H1 (cell line): ENCODE measurements at regions not wholly inside any gene's neighbourhood (a gene's known extent, or its start where the extent isn't known, plus 50 kb on each side); places are given as distances from the start of the nearest gene placed in this dataset.

Experiments
- CTCF ChIA-PET: fragments of 300-600 bp; sonication (Branson Sonifier 250); formaldehyde crosslinking; loops from one replicate; lab custom pipeline; 2021; ENCODE audit not compliant: partially characterized antibody; lab: Charles Lee
- POLR2A ChIA-PET: fragments of 300-600 bp; sonication (Branson Sonifier 250); formaldehyde crosslinking; loops from one replicate; lab custom pipeline; 2021; ENCODE audit warnings: inconsistent platforms; ENCODE audit not compliant: partially characterized antibody; lab: Charles Lee
- DNase-seq, 2 experiments: peaks; one replicate each; pipeline versions ENCODE4 v3.0.0 to v3.0.0-alpha.2; 2010 to 2022; ENCODE audit warnings: low spot score in 2 of 2, low read depth in 1 of 2, mixed read lengths in 1 of 2
- FAIRE-seq: peaks from 2 replicates; lab custom pipeline; 2011; peaks lifted over from hg19 to GRCh38; lab: Jason Lieb, UNC
- H2AFZ ChIP-seq: 2 replicates; pipeline ENCODE4 v1.8.1; 2012; ENCODE audit warnings: low read length, inconsistent platforms
- H2AK5ac ChIP-seq: 2 replicates; pipeline ENCODE4 v1.6.1; 2013; ENCODE audit warnings: low read depth, low read length
- H2BK120ac ChIP-seq: replicated peaks from 2 replicates; pipeline ENCODE3; 2013; ENCODE audit warnings: low read depth, low read length, inconsistent platforms
- H2BK12ac ChIP-seq: 2 replicates; pipeline ENCODE4 v1.6.1; 2013; ENCODE audit warnings: low read depth, low read length
- H2BK15ac ChIP-seq: 2 replicates; pipeline ENCODE4 v1.6.1; 2013; ENCODE audit warnings: low read length
- H2BK20ac ChIP-seq: 2 replicates; pipeline ENCODE4 v1.6.1; 2013; ENCODE audit warnings: low read length
- H2BK5ac ChIP-seq: 2 replicates; pipeline ENCODE4 v1.6.1; 2013; ENCODE audit warnings: low read depth, low read length
- H3K14ac ChIP-seq: 2 replicates; pipeline ENCODE4 v1.6.1; 2013; ENCODE audit warnings: inconsistent platforms; ENCODE audit not compliant: insufficient read length
- H3K18ac ChIP-seq: 2 replicates; pipeline ENCODE4 v1.6.1; 2013; ENCODE audit warnings: low read length; ENCODE audit errors: extremely low read depth
- H3K23ac ChIP-seq: 2 replicates; pipeline ENCODE4 v1.6.1; 2013; ENCODE audit warnings: inconsistent platforms; ENCODE audit not compliant: insufficient read length
- H3K23me2 ChIP-seq: 2 replicates; pipeline ENCODE4 v1.6.1; 2013; ENCODE audit warnings: low read depth, low read length
- H3K27ac ChIP-seq: 2 replicates; pipeline ENCODE4 v1.6.1; 2011; ENCODE audit warnings: low read depth, low read length, inconsistent platforms
- H3K27me3 ChIP-seq, 4 experiments: replicated peaks in 1 of 4; 1 replicate in 1 of 4; 2 replicates in 3 of 4; pipeline versions ENCODE4 v1.6.1 to v1.8.1; 2011 to 2013; ENCODE audit warnings: low read length in 3 of 4, mild to moderate bottlenecking in 3 of 4, inconsistent platforms in 2 of 4, mixed read lengths in 2 of 4, moderate library complexity in 1 of 4; ENCODE audit not compliant: control insufficient read depth in 3 of 4, insufficient read depth in 3 of 4; ENCODE audit errors: extremely low read depth in 1 of 4
- H3K36me3 ChIP-seq, 4 experiments: 2 replicates each; pipeline versions ENCODE4 v1.6.1 to v1.8.1; 2011 to 2013; ENCODE audit warnings: mild to moderate bottlenecking in 4 of 4, low read length in 3 of 4, moderate library complexity in 2 of 4, control low read depth in 1 of 4, inconsistent platforms in 1 of 4; ENCODE audit not compliant: insufficient read depth in 4 of 4, control insufficient read depth in 2 of 4
- H3K4ac ChIP-seq: replicated peaks from 2 replicates; pipeline ENCODE3; 2013; ENCODE audit warnings: low read length, low read depth, mixed read lengths, inconsistent platforms; ENCODE audit not compliant: insufficient read length
- H3K4me1 ChIP-seq, 4 experiments: replicated peaks in 1 of 4; 1 replicate in 1 of 4; 2 replicates in 3 of 4; pipeline versions ENCODE4 v1.6.1 to v1.8.1; 2011 to 2013; ENCODE audit warnings: low read length in 3 of 4, inconsistent platforms in 2 of 4, mixed read lengths in 1 of 4; ENCODE audit not compliant: insufficient read depth in 4 of 4, control insufficient read depth in 3 of 4
- H3K4me2 ChIP-seq, 2 experiments: 2 replicates each; pipeline versions ENCODE4 v1.6.1 to v1.8.1; 2011 to 2013; ENCODE audit warnings: low read depth in 2 of 2, low read length in 2 of 2, control low read depth in 1 of 2, inconsistent platforms in 1 of 2, mild to moderate bottlenecking in 1 of 2; ENCODE audit not compliant: insufficient read depth in 1 of 2
- H3K4me3 ChIP-seq, 4 experiments: fragments of 200-600, 300-600 bp in 1 of 4; sonication (generic), shearing (Covaris generic), sonication (Bioruptor Twin) in 1 of 4; 2 replicates each; pipeline versions ENCODE4 v1.5.1 to v1.8.1; 2011 to 2016; ENCODE audit warnings: low read length in 4 of 4, low read depth in 3 of 4, control low read depth in 2 of 4, inconsistent platforms in 2 of 4, mild to moderate bottlenecking in 2 of 4, mixed read lengths in 1 of 4, moderate library complexity in 1 of 4; ENCODE audit not compliant: insufficient read depth in 2 of 4; ENCODE audit errors: extremely low read depth in 1 of 4
- H3K56ac ChIP-seq: replicated peaks from 2 replicates; pipeline ENCODE3; 2013; ENCODE audit warnings: low read depth, mild to moderate bottlenecking, mixed read lengths, low read length, inconsistent platforms; ENCODE audit not compliant: insufficient read length
- H3K79me1 ChIP-seq: 2 replicates; pipeline ENCODE4 v1.6.1; 2013; ENCODE audit warnings: low read depth, low read length, control low read depth
- H3K79me2 ChIP-seq, 2 experiments: 2 replicates each; pipeline versions ENCODE4 v1.6.1 to v1.8.1; 2012 to 2013; ENCODE audit warnings: low read length in 2 of 2, mild to moderate bottlenecking in 2 of 2, inconsistent platforms in 1 of 2; ENCODE audit not compliant: insufficient read depth in 2 of 2, control insufficient read depth in 1 of 2
- H3K9ac ChIP-seq, 4 experiments: replicated peaks in 1 of 4; 1 replicate in 1 of 4; 2 replicates in 3 of 4; pipeline versions ENCODE4 v1.6.1 to v1.8.1; 2011 to 2013; ENCODE audit warnings: low read depth in 3 of 4, low read length in 3 of 4, control low read depth in 2 of 4, mild to moderate bottlenecking in 2 of 4, moderate library complexity in 2 of 4, inconsistent platforms in 1 of 4; ENCODE audit errors: extremely low read depth in 1 of 4
- H3K9me3 ChIP-seq, 2 experiments: 2 replicates each; pipeline versions ENCODE4 v1.6.1 to v1.8.1; 2012 to 2013; ENCODE audit warnings: mild to moderate bottlenecking in 2 of 2, moderate library complexity in 2 of 2, control low read depth in 1 of 2, inconsistent platforms in 1 of 2, low read depth in 1 of 2, low read length in 1 of 2, mixed read lengths in 1 of 2; ENCODE audit not compliant: insufficient read depth in 2 of 2
- H4K20me1 ChIP-seq, 2 experiments: replicated peaks in 1 of 2; 2 replicates each; pipeline versions ENCODE3 to v1.8.1; 2011 to 2013; ENCODE audit warnings: inconsistent platforms in 2 of 2, low read length in 2 of 2, mild to moderate bottlenecking in 1 of 2; ENCODE audit not compliant: insufficient read depth in 2 of 2, control insufficient read depth in 1 of 2
- H4K5ac ChIP-seq: 2 replicates; pipeline ENCODE4 v1.6.1; 2013; ENCODE audit warnings: low read length, low read depth, mixed read lengths, inconsistent platforms; ENCODE audit not compliant: insufficient read length
- H4K8ac ChIP-seq: 2 replicates; pipeline ENCODE4 v1.8.0; 2013; ENCODE audit warnings: mild to moderate bottlenecking, moderate library complexity, low read length, inconsistent platforms; ENCODE audit not compliant: insufficient read depth; ENCODE audit errors: extremely low read depth
- H4K91ac ChIP-seq: replicated peaks from 2 replicates; pipeline ENCODE3; 2013; ENCODE audit warnings: low read length, mixed read lengths, inconsistent platforms; ENCODE audit not compliant: insufficient read length
- CREB1 ChIP-seq: IDR thresholded peaks from 2 replicates; pipeline ENCODE4 v1.6.1; 2012; ENCODE audit warnings: inconsistent platforms
- GTF2F1 ChIP-seq: IDR thresholded peaks from 2 replicates; pipeline ENCODE4 v1.6.1; 2012; ENCODE audit warnings: low read depth, low read length, improper control_type of control experiment, borderline replicate concordance
- KDM1A ChIP-seq: fragments of 200-600, 300-600 bp; sonication (generic); IDR thresholded peaks from 2 replicates; pipeline ENCODE4 v1.7.1; 2016; ENCODE audit warnings: mild to moderate bottlenecking, low read length, borderline replicate concordance
- KDM5A ChIP-seq: fragments of 200-600 bp; IDR thresholded peaks from 2 replicates; pipeline ENCODE4 v1.7.1; 2012; ENCODE audit warnings: mild to moderate bottlenecking, low read length, inconsistent platforms, mixed read lengths
- SAP30 ChIP-seq: fragments of 300-600 bp; sonication (generic); IDR thresholded peaks from 2 replicates; pipeline ENCODE4 v1.7.1; 2012; ENCODE audit warnings: low read length, moderate library complexity, mild to moderate bottlenecking, inconsistent platforms; ENCODE audit not compliant: insufficient read depth, insufficient replicate concordance
- SUZ12 ChIP-seq: fragments of 200-600 bp; sonication (generic); IDR thresholded peaks from 2 replicates; pipeline ENCODE4 v1.6.1; 2012; ENCODE audit warnings: mild to moderate bottlenecking, inconsistent platforms, low read length, moderate library complexity, mixed read lengths
- TBP ChIP-seq: IDR thresholded peaks from 2 replicates; pipeline ENCODE4 v1.6.1; 2011; ENCODE audit warnings: low read depth, low read length, improper control_type of control experiment
- TCF12 ChIP-seq: IDR thresholded peaks from 2 replicates; pipeline ENCODE4 v1.6.1; 2011; ENCODE audit warnings: low read depth, mild to moderate bottlenecking, low read length
- WGBS, 2 experiments: shearing (Covaris generic) in 1 of 2; methylation state at CpG; one replicate each; pipeline versions ENCODE4 v1.1.6 to v1.1.7; 2013 to 2015; ENCODE audit warnings: low lambda C conversion rate in 2 of 2, mixed read lengths in 2 of 2, inconsistent platforms in 1 of 2, low coverage in 1 of 2, missing lambda C conversion rate in 1 of 2; ENCODE audit not compliant: insufficient replicate concordance in 2 of 2, insufficient coverage in 1 of 2, insufficient read length in 1 of 2; ENCODE audit errors: extremely low coverage in 1 of 2, missing lambda C conversion rate in 1 of 2; 5-methylcytosine and 5-hydroxymethylcytosine counted together

DNA sequence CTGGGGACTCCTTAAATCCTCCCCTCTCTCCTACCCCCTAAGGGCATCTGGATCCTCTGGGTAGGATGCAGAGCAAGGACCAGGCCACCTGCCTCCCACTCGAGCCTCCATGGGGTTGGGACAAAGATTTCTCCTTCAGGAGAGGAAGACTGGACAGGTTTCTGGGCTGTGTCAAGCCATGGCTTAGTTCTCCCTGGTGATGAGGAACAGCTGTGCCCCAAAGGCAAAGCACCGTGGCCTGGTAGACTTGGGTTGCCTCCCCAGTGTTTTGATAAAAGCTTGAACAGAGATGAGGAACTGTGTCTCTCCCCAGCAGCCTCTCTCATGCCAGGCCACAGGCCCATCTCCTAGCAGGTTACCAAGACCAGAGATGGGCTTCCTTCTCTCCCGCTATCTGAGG lies 238.3 kb downstream of the WDR11 start:
- FAIRE-seq (no peak), DNase-seq (no peak)
- Histone ChIP-seq H2AFZ (no peak overlapping the region), H3K36me3 (no peaks in the 10 kb centered on the region), H3K18ac (no peak overlapping the region), H3K4ac (no peak overlapping the region), H4K91ac (no peak overlapping the region), H3K4me2 (no peak overlapping the region), H2AK5ac (no peak overlapping the region), H3K27ac (no peak overlapping the region), H3K79me2 (no peaks in the 10 kb centered on the region), H4K8ac (no peak overlapping the region), H3K4me1 (peaks cover 0 to 3% (median 0%) of the 10 kb centered on the region in 4 experiments; a peak in 1 of 7 replicates), H4K5ac (no peak overlapping the region), H2BK120ac (no peak overlapping the region), H3K23ac (no peak overlapping the region), H3K56ac (no peak overlapping the region), H2BK5ac (no peak overlapping the region), H3K4me3 (no peak overlapping the region), H3K27me3 (peaks cover 0 to 2% (median 0%) of the 10 kb centered on the region in 4 experiments; a peak in 1 of 7 replicates), H2BK12ac (no peak overlapping the region), H2BK20ac (no peak overlapping the region), H2BK15ac (no peak overlapping the region), H3K9ac (no peak overlapping the region), H3K9me3 (no peaks in the 10 kb centered on the region), H3K23me2 (no peaks in the 10 kb centered on the region), H3K79me1 (no peaks in the 10 kb centered on the region), H3K14ac (no peak overlapping the region), H4K20me1 (peaks cover 0 to 5% of the 10 kb centered on the region in 2 experiments)
- TF ChIP-seq CREB1, result no peak
- TF ChIP-seq KDM1A, result no peak
- no peak for TF ChIP-seq KDM5A
- no peak for TF ChIP-seq SUZ12
- TF ChIP-seq GTF2F1, result no peak
- TF ChIP-seq SAP30, result no peak
- TF ChIP-seq TCF12, result no peak
- TF ChIP-seq TBP, result no peak
- POLR2A ChIA-PET, result interaction anchor here (1.0 kb wide), 1 partner anchor 9 kb away, joined by 3 read pairs; no protein-coding TSS in a partner anchor
- WGBS, 2 experiments, result 86% methylated on average over 3 of the region's 3 CpGs; no CpG with 5 or more reads in 1 of the 2 experiments
- CTCF ChIA-PET, result interaction anchor here (0.6 to 3.0 kb wide), 3 partner anchors 19 to 140 kb away, joined by 3 to 21 read pairs (median 3); no protein-coding TSS in a partner anchor
